Jurkat, Clone E6-1 (cell line): ENCODE measurements at regions not wholly inside any gene's neighbourhood (a gene's known extent, or its start where the extent isn't known, plus 50 kb on each side); places are given as distances from the start of the nearest gene placed in this dataset.

ENCODE experiments used
- DNase-seq: peaks from one replicate; pipeline ENCODE4 v3.0.0-alpha.2; 2011; ENCODE audit warnings: low read depth, low spot score
- H3K4me3 ChIP-seq: 2 replicates; pipeline ENCODE4 v1.5.1; 2011; ENCODE audit warnings: mild to moderate bottlenecking, low read length, control low read depth, moderate library complexity

- DNase-seq: no peak
- H3K4me3 ChIP-seq: no peak overlapping the region
Observed at GRCh38 chr4:26086621-26087441, 172.8 kb downstream of the SMIM20 start.

- DNase-seq: no peak
- H3K4me3 ChIP-seq: no peak overlapping the region
Observed at GRCh38 chr4:26088433-26088928, 174.5 kb downstream of the SMIM20 start.

- DNase-seq: no peak
- no peak overlapping the region for H3K4me3 ChIP-seq
Observed at GRCh38 chr4:26093551-26093950, 179.5 kb downstream of the SMIM20 start.

GRCh38 chr4:26094076-26094475, 180.1 kb downstream of the SMIM20 start:
- no peak for DNase-seq
- H3K4me3 ChIP-seq: no peak overlapping the region

GRCh38 chr4:26094911-26095310, 180.9 kb downstream of the SMIM20 start:
- no peak overlapping the region for H3K4me3 ChIP-seq
- no peak for DNase-seq

- DNase-seq: no peak
- no peak overlapping the region for H3K4me3 ChIP-seq
Observed at GRCh38 chr4:26099967-26100366, 185.9 kb downstream of the SMIM20 start.

- DNase-seq: no peak
- no peak overlapping the region for H3K4me3 ChIP-seq
Observed at GRCh38 chr4:26101011-26101410, 187.0 kb downstream of the SMIM20 start.

- DNase-seq: no peak
- H3K4me3 ChIP-seq: no peak overlapping the region
Observed at GRCh38 chr4:26104056-26104685, 190.2 kb downstream of the SMIM20 start.

- no peak for DNase-seq
- H3K4me3 ChIP-seq: no peak overlapping the region
Observed at GRCh38 chr4:26105337-26105736, 191.3 kb downstream of the SMIM20 start.

GRCh38 chr4:26105815-26106699, 192.0 kb downstream of the SMIM20 start:
- no peak overlapping the region for H3K4me3 ChIP-seq
- DNase-seq: no peak

- H3K4me3 ChIP-seq: no peak overlapping the region
- no peak for DNase-seq
Observed at GRCh38 chr4:26106776-26107175, 192.8 kb downstream of the SMIM20 start.

GRCh38 chr4:26108054-26108453, 194.0 kb downstream of the SMIM20 start:
- DNase-seq: no peak
- no peak overlapping the region for H3K4me3 ChIP-seq

- no peak for DNase-seq
- H3K4me3 ChIP-seq: no peak overlapping the region
Observed at GRCh38 chr4:26110493-26110892, 196.5 kb downstream of the SMIM20 start.

GRCh38 chr4:26113339-26113940, 199.4 kb downstream of the SMIM20 start:
- DNase-seq: no peak
- no peak overlapping the region for H3K4me3 ChIP-seq

GRCh38 chr4:26116057-26116456, 202.0 kb downstream of the SMIM20 start:
- H3K4me3 ChIP-seq: no peak overlapping the region
- DNase-seq: no peak

- no peak for DNase-seq
- no peak overlapping the region for H3K4me3 ChIP-seq
Observed at GRCh38 chr4:26120098-26120825, 200.6 kb upstream of the RBPJ start.

GRCh38 chr4:26122690-26123089, 198.1 kb upstream of the RBPJ start:
- no peak for DNase-seq

GRCh38 chr4:26124753-26125321, 196.0 kb upstream of the RBPJ start:
- no peak overlapping the region for H3K4me3 ChIP-seq
- no peak for DNase-seq

More at GRCh38 chr4:26122690-26123089, 198.1 kb upstream of the RBPJ start:
- no peak overlapping the region for H3K4me3 ChIP-seq
